Mesenchymal stem cell (in vitro differentiated cells and primary cell): ENCODE measurements at regions not wholly inside any gene's neighbourhood (a gene's known extent, or its start where the extent isn't known, plus 50 kb on each side); places are given as distances from the start of the nearest gene placed in this dataset.

Source experiments
- DNase-seq: peaks from one replicate; pipeline ENCODE4 v3.0.0-alpha.2; 2013
- H2AFZ ChIP-seq: one replicate; pipeline ENCODE4 v1.6.1; 2013; ENCODE audit warnings: low read depth, mild to moderate bottlenecking, control low read depth, inconsistent platforms, low read length, moderate library complexity
- H2AK5ac ChIP-seq: 2 replicates; pipeline ENCODE4 v1.6.1; 2013; ENCODE audit warnings: low read length, moderate library complexity, mild to moderate bottlenecking, inconsistent platforms; ENCODE audit not compliant: severe bottlenecking
- H2BK120ac ChIP-seq: one replicate; pipeline ENCODE4 v1.6.1; 2013; ENCODE audit warnings: low read depth, mild to moderate bottlenecking, inconsistent platforms, low read length, moderate library complexity
- H2BK12ac ChIP-seq, 2 experiments: one replicate each; pipeline ENCODE4 v1.6.1; 2013; ENCODE audit warnings: inconsistent platforms in 2 of 2, low read length in 2 of 2, mild to moderate bottlenecking in 2 of 2, moderate library complexity in 2 of 2, control low read depth in 1 of 2
- H2BK15ac ChIP-seq: one replicate; pipeline ENCODE4 v1.6.1; 2013; ENCODE audit warnings: mild to moderate bottlenecking, low read depth, inconsistent platforms; ENCODE audit not compliant: poor library complexity, severe bottlenecking
- H2BK5ac ChIP-seq: 2 replicates; pipeline ENCODE4 v1.6.1; 2013; ENCODE audit warnings: low read depth, mild to moderate bottlenecking, low read length, control low read depth, inconsistent platforms; ENCODE audit not compliant: poor library complexity, severe bottlenecking
- H3K14ac ChIP-seq, 2 experiments: one replicate each; pipeline ENCODE4 v1.6.1; 2013; ENCODE audit warnings: inconsistent platforms in 2 of 2, low read length in 2 of 2, control low read depth in 1 of 2, mild to moderate bottlenecking in 1 of 2, moderate library complexity in 1 of 2
- H3K18ac ChIP-seq, 2 experiments: one replicate each; pipeline ENCODE4 v1.6.1; 2013; ENCODE audit warnings: inconsistent platforms in 2 of 2, low read length in 2 of 2, control low read depth in 1 of 2, low read depth in 1 of 2, mild to moderate bottlenecking in 1 of 2
- H3K23ac ChIP-seq, 2 experiments: one replicate each; pipeline ENCODE4 v1.6.1; 2013; ENCODE audit warnings: inconsistent platforms in 2 of 2, low read length in 2 of 2, mild to moderate bottlenecking in 2 of 2, moderate library complexity in 2 of 2, control low read depth in 1 of 2
- H3K27ac ChIP-seq: 2 replicates; pipeline ENCODE4 v1.5.1; 2013; ENCODE audit warnings: mild to moderate bottlenecking, moderate library complexity, low read length, control low read depth, inconsistent platforms; ENCODE audit not compliant: poor library complexity, severe bottlenecking
- H3K27me3 ChIP-seq, 2 experiments: 2 replicates each; pipeline versions ENCODE4 v1.6.1 to v1.7.0; 2013; ENCODE audit warnings: low read length in 2 of 2, mild to moderate bottlenecking in 2 of 2, moderate library complexity in 2 of 2, control low read depth in 1 of 2, inconsistent platforms in 1 of 2; ENCODE audit not compliant: control insufficient read depth in 1 of 2, insufficient read depth in 1 of 2
- H3K36me3 ChIP-seq, 2 experiments: 2 replicates each; pipeline versions ENCODE4 v1.6.1 to v1.7.0; 2013; ENCODE audit warnings: low read length in 2 of 2, control low read depth in 1 of 2, inconsistent platforms in 1 of 2, low read depth in 1 of 2, mild to moderate bottlenecking in 1 of 2; ENCODE audit not compliant: insufficient read depth in 2 of 2, control insufficient read depth in 1 of 2
- H3K4ac ChIP-seq, 2 experiments: one replicate each; pipeline ENCODE4 v1.6.1; 2013; ENCODE audit warnings: inconsistent platforms in 2 of 2, low read length in 2 of 2, mild to moderate bottlenecking in 2 of 2, moderate library complexity in 2 of 2, control low read depth in 1 of 2, low read depth in 1 of 2
- H3K4me1 ChIP-seq: 2 replicates; pipeline ENCODE4 v1.6.1; 2013; ENCODE audit warnings: low read depth, low read length, control low read depth; ENCODE audit not compliant: control insufficient read depth, insufficient read depth
- H3K4me2 ChIP-seq: 2 replicates; pipeline ENCODE4 v1.6.1; 2013; ENCODE audit warnings: low read length, mild to moderate bottlenecking, inconsistent platforms; ENCODE audit not compliant: poor library complexity, severe bottlenecking
- H3K4me3 ChIP-seq, 2 experiments: 2 replicates each; pipeline versions ENCODE4 v1.5.1 to v1.7.0; 2013; ENCODE audit warnings: low read length in 2 of 2, mild to moderate bottlenecking in 2 of 2, control low read depth in 1 of 2, low read depth in 1 of 2; ENCODE audit not compliant: insufficient read depth in 1 of 2
- H3K79me1 ChIP-seq: replicated peaks from 2 replicates; pipeline ENCODE4 v1.6.1; 2013; ENCODE audit warnings: mild to moderate bottlenecking, control low read depth, low read length, inconsistent platforms; ENCODE audit not compliant: poor library complexity, severe bottlenecking
- H3K9ac ChIP-seq: 2 replicates; pipeline ENCODE4 v1.7.0; 2013; ENCODE audit warnings: mild to moderate bottlenecking, low read length, moderate library complexity
- H3K9me3 ChIP-seq: 2 replicates; pipeline ENCODE4 v1.7.0; 2013; ENCODE audit warnings: mild to moderate bottlenecking, low read length; ENCODE audit not compliant: control insufficient read depth
- H4K8ac ChIP-seq: one replicate; pipeline ENCODE4 v1.6.1; 2013; ENCODE audit warnings: inconsistent platforms, mild to moderate bottlenecking, low read length, moderate library complexity
- H4K91ac ChIP-seq: one replicate; pipeline ENCODE4 v1.6.1; 2013; ENCODE audit warnings: mild to moderate bottlenecking, low read length, inconsistent platforms
- WGBS: methylation state at CpG from one replicate; pipeline ENCODE4 v1.1.7; 2013; ENCODE audit warnings: mixed read lengths; 5-methylcytosine and 5-hydroxymethylcytosine counted together

- Histone ChIP-seq H2AFZ (no peak overlapping the region), H3K14ac (no peak overlapping the region), H2BK120ac (no peak overlapping the region), H2BK15ac (no peak overlapping the region), H3K23ac (no peak overlapping the region), H3K36me3 (no peaks in the 10 kb centered on the region), H3K27me3 (no peaks in the 10 kb centered on the region), H3K9me3 (no peaks in the 10 kb centered on the region), H3K4me2 (no peak overlapping the region), H3K4me1 (no peaks in the 10 kb centered on the region), H4K8ac (no peak overlapping the region), H3K4ac (no peak overlapping the region), H2BK5ac (no peak overlapping the region), H3K9ac (no peak overlapping the region), H3K79me1 (no peaks in the 10 kb centered on the region), H2BK12ac (no peak overlapping the region), H3K18ac (no peak overlapping the region), H4K91ac (no peak overlapping the region), H3K27ac (no peak overlapping the region), H2AK5ac (no peak overlapping the region), H3K4me3 (no peak overlapping the region)
- WGBS, result 88% methylated on average over 4 of the region's 4 CpGs
- DNase-seq, result no peak
Measured at GRCh38 chr15:26050984-26051383, 187.9 kb upstream of the ATP10A start.

GRCh38 chr15:26049900-26050657 lies 187.0 kb upstream of the ATP10A start:
- Histone ChIP-seq H3K4me3 (no peak overlapping the region), H3K9ac (no peak overlapping the region), H4K8ac (no peak overlapping the region), H2BK12ac (no peak overlapping the region), H3K23ac (no peak overlapping the region), H2BK5ac (no peak overlapping the region), H3K4ac (no peak overlapping the region), H3K79me1 (no peaks in the 10 kb centered on the region), H2AFZ (no peak overlapping the region), H3K4me1 (no peaks in the 10 kb centered on the region), H2BK15ac (no peak overlapping the region), H4K91ac (no peak overlapping the region), H3K36me3 (no peaks in the 10 kb centered on the region), H2AK5ac (no peak overlapping the region), H3K18ac (no peak overlapping the region), H3K14ac (no peak overlapping the region), H3K9me3 (no peaks in the 10 kb centered on the region), H3K27ac (no peak overlapping the region), H3K27me3 (no peaks in the 10 kb centered on the region), H2BK120ac (no peak overlapping the region), H3K4me2 (no peak overlapping the region)
- 86% methylated on average over 9 of the region's 9 CpGs for WGBS
- no peak for DNase-seq

GRCh38 chr15:26048669-26049068 lies 185.5 kb upstream of the ATP10A start:
- Histone ChIP-seq H2AFZ (no peak overlapping the region), H3K4me3 (no peak overlapping the region), H3K23ac (no peak overlapping the region), H3K27ac (no peak overlapping the region), H3K4ac (no peak overlapping the region), H3K79me1 (no peaks in the 10 kb centered on the region), H3K14ac (no peak overlapping the region), H4K91ac (no peak overlapping the region), H4K8ac (no peak overlapping the region), H2BK5ac (no peak overlapping the region), H3K9me3 (no peaks in the 10 kb centered on the region), H3K4me2 (no peak overlapping the region), H3K9ac (no peak overlapping the region), H2BK12ac (no peak overlapping the region), H3K36me3 (no peaks in the 10 kb centered on the region), H3K4me1 (no peaks in the 10 kb centered on the region), H3K27me3 (no peaks in the 10 kb centered on the region), H3K18ac (no peak overlapping the region), H2AK5ac (no peak overlapping the region), H2BK15ac (no peak overlapping the region), H2BK120ac (no peak overlapping the region)
- no peak for DNase-seq
- WGBS, result 84% methylated on average over 4 of the region's 7 CpGs

GRCh38 chr15:26045516-26045915 lies 182.4 kb upstream of the ATP10A start:
- Histone ChIP-seq H2AFZ (no peak overlapping the region), H2BK5ac (no peak overlapping the region), H3K14ac (no peak overlapping the region), H4K8ac (no peak overlapping the region), H4K91ac (no peak overlapping the region), H3K4ac (no peak overlapping the region), H3K18ac (no peak overlapping the region), H3K27ac (no peak overlapping the region), H2AK5ac (no peak overlapping the region), H3K23ac (no peak overlapping the region), H2BK120ac (no peak overlapping the region), H3K79me1 (no peaks in the 10 kb centered on the region), H3K4me1 (no peaks in the 10 kb centered on the region), H2BK15ac (no peak overlapping the region), H3K36me3 (no peaks in the 10 kb centered on the region), H3K4me2 (no peak overlapping the region), H3K9ac (no peak overlapping the region), H2BK12ac (no peak overlapping the region), H3K4me3 (no peak overlapping the region), H3K9me3 (no peaks in the 10 kb centered on the region), H3K27me3 (no peaks in the 10 kb centered on the region)
- 84% methylated on average over 2 of the region's 2 CpGs for WGBS
- no peak for DNase-seq
